GM10266 (cell line): ENCODE measurements at regions not wholly inside any gene's neighbourhood (a gene's known extent, or its start where the extent isn't known, plus 50 kb on each side); places are given as distances from the start of the nearest gene placed in this dataset.
A peak's percentile ranks its signal among the peaks of the same experiment; 100 is the strongest.

Source experiments
- DNase-seq: peaks from one replicate; pipeline ENCODE4 v3.0.0; 2012; ENCODE audit errors: extremely low spot score
- TF ChIP-seq, protein P1 (sequence below): IDR thresholded peaks from 2 replicates; pipeline ENCODE4 v1.5.1; 2012; ENCODE audit warnings: mild to moderate bottlenecking, low read depth; ENCODE audit not compliant: control insufficient read depth, insufficient read depth; ENCODE audit errors: missing control alignments

DNA sequence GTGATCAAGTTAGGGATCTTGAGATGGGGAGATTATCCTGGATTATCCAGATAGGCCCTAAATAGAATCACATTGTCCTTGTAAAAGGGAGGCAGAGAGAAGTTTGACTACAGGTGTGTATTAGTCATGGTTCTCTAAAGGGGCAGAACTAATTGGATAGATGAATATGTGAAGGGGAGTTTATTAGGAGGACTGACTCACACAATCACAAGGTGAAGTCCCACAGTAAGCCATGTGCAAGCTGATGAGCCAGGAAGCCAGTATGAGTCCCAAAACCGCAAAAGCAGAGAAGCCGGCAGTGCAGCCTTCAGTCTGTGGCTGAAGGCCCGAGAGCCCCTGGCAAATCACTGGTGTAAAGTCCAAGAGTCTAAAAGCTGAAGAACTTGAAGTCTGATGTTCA is 275.8 kb downstream of the KCNS3 start:
- TF ChIP-seq, protein P1, sequence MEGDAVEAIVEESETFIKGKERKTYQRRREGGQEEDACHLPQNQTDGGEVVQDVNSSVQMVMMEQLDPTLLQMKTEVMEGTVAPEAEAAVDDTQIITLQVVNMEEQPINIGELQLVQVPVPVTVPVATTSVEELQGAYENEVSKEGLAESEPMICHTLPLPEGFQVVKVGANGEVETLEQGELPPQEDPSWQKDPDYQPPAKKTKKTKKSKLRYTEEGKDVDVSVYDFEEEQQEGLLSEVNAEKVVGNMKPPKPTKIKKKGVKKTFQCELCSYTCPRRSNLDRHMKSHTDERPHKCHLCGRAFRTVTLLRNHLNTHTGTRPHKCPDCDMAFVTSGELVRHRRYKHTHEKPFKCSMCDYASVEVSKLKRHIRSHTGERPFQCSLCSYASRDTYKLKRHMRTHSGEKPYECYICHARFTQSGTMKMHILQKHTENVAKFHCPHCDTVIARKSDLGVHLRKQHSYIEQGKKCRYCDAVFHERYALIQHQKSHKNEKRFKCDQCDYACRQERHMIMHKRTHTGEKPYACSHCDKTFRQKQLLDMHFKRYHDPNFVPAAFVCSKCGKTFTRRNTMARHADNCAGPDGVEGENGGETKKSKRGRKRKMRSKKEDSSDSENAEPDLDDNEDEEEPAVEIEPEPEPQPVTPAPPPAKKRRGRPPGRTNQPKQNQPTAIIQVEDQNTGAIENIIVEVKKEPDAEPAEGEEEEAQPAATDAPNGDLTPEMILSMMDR: no peak
- DNase-seq: no peak

GRCh38 chr2:18153741-18154140 is 275.3 kb downstream of the KCNS3 start:
- DNase-seq: no peak
- TF ChIP-seq, protein P1: no peak

- DNase-seq: no peak
- TF ChIP-seq, protein P1: no peak
Observed at GRCh38 chr2:18151237-18151636, 272.8 kb downstream of the KCNS3 start.

GRCh38 chr2:18149660-18150246 is 271.3 kb downstream of the KCNS3 start:
- DNase-seq: peak; percentile 23
- TF ChIP-seq, protein P1: peak; percentile 53

GRCh38 chr2:18136881-18137475 is 258.5 kb downstream of the KCNS3 start:
- no peak for DNase-seq
- TF ChIP-seq, protein P1: no peak

DNA sequence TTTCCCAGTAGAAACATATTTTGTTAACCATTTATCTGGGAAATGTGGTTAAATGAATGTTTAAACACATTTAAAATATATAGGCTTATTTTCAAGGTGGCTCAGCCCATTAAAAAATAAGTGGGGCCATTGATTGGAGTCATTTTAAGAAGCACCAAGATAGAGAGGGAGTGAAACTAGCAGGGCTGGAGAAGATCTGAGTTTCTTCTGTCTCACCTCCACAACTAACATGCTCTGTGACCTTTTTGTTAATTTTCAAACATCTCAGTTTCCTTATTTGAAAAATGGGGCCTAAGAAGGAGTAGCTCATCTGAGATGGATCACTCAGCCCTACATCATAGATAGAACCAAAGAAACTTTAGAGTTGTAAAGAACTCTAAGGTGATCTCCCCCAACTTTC is 254.8 kb downstream of the KCNS3 start:
- TF ChIP-seq, protein P1: no peak
- DNase-seq: no peak

GRCh38 chr2:18132697-18133096 is 254.2 kb downstream of the KCNS3 start:
- DNase-seq: no peak

More at GRCh38 chr2:18132697-18133096, 254.2 kb downstream of the KCNS3 start:
- TF ChIP-seq, protein P1: no peak
